HepG2 (cell line): ENCODE measurements at regions not wholly inside any gene's neighbourhood (a gene's known extent, or its start where the extent isn't known, plus 50 kb on each side); places are given as distances from the start of the nearest gene placed in this dataset.
A peak's percentile ranks its signal among the peaks of the same experiment; 100 is the strongest.

Source experiments
- ASH2L ChIP-seq: fragments of 300-600, 200-600 bp; sonication (generic); IDR thresholded peaks from 2 replicates; pipeline ENCODE4 v1.7.0; 2017; ENCODE audit warnings: low read depth, mild to moderate bottlenecking, moderate library complexity, mixed read lengths, low read length; ENCODE audit not compliant: insufficient read length
- BORCS8-MEF2B ChIP-seq: sonication (generic); formaldehyde crosslinking; IDR thresholded peaks from 2 replicates; pipeline ENCODE4 v1.8.0; 2022; ENCODE audit warnings: mild to moderate bottlenecking, missing genetic modification reagents
- BRF2 ChIP-seq: sonication (generic); formaldehyde crosslinking; IDR thresholded peaks from 2 replicates; pipeline ENCODE4 v1.8.1; 2022; ENCODE audit warnings: mild to moderate bottlenecking, missing genetic modification reagents
- EHMT2 ChIP-seq: fragments of 200-600 bp; sonication (generic); IDR thresholded peaks from 2 replicates; pipeline ENCODE4 v1.7.0; 2017; ENCODE audit warnings: antibody characterized with exemption, low read depth, low read length, borderline replicate concordance
- FOSL2 ChIP-seq: sonication (generic); formaldehyde crosslinking; IDR thresholded peaks from 2 replicates; pipeline ENCODE4 v1.4.0; 2020; ENCODE audit warnings: missing genetic modification reagents
- FOXA3 ChIP-seq: IDR thresholded peaks from 2 replicates; pipeline ENCODE4 v1.6.1; 2016; ENCODE audit warnings: missing genetic modification reagents, missing compliant biosample characterization
- FOXK2 ChIP-seq: fragments of 450-650 bp; IDR thresholded peaks from 2 replicates; pipeline ENCODE4 v1.6.1; 2016
- FOXP4 ChIP-seq: sonication (generic); formaldehyde crosslinking; IDR thresholded peaks from 2 replicates; pipeline ENCODE4 v1.4.0; 2020; ENCODE audit warnings: missing genetic modification reagents
- HNF4A ChIP-seq: sonication (generic); formaldehyde crosslinking; IDR thresholded peaks from 2 replicates; pipeline ENCODE4 v1.4.0; 2020; ENCODE audit warnings: missing genetic modification reagents
- NR2F6 ChIP-seq, 2 experiments: IDR thresholded peaks; 2 replicates each; pipeline ENCODE4 v1.6.1; 2016; ENCODE audit warnings: antibody characterized with exemption in 1 of 2, mild to moderate bottlenecking in 1 of 2
- SAP130 ChIP-seq: IDR thresholded peaks from 2 replicates; pipeline ENCODE4 v1.6.1; 2016; ENCODE audit warnings: low read depth
- SMAD3 ChIP-seq: sonication (generic); formaldehyde crosslinking; IDR thresholded peaks from 2 replicates; pipeline ENCODE4 v1.4.0; 2020; ENCODE audit warnings: missing genetic modification reagents
- THRA ChIP-seq: sonication (generic); formaldehyde crosslinking; IDR thresholded peaks from 2 replicates; pipeline ENCODE4 v1.4.0; 2020; ENCODE audit warnings: missing genetic modification reagents, borderline replicate concordance
- ZNF503 ChIP-seq: sonication (generic); formaldehyde crosslinking; IDR thresholded peaks from 2 replicates; pipeline ENCODE4 v1.4.0; 2020; ENCODE audit warnings: missing genetic modification reagents
- ZNF556 ChIP-seq: sonication (generic); formaldehyde crosslinking; IDR thresholded peaks from 2 replicates; pipeline ENCODE4 v1.4.0; 2020; ENCODE audit warnings: mild to moderate bottlenecking, missing genetic modification reagents, borderline replicate concordance
- ZNF792 ChIP-seq: IDR thresholded peaks from 2 replicates; pipeline ENCODE4 v1.6.1; 2016
- TF ChIP-seq, protein P1 (sequence below): sonication (generic); formaldehyde crosslinking; IDR thresholded peaks from 2 replicates; pipeline ENCODE4 v1.5.0; 2020; ENCODE audit warnings: mild to moderate bottlenecking, missing genetic modification reagents
- TF ChIP-seq, protein P2 (sequence below): sonication (generic); formaldehyde crosslinking; IDR thresholded peaks from 2 replicates; pipeline ENCODE4 v1.5.0; 2020; ENCODE audit warnings: missing genetic modification reagents, mild to moderate bottlenecking, borderline replicate concordance
- TF ChIP-seq, protein P3 (sequence below): IDR thresholded peaks from 2 replicates; pipeline ENCODE4 v1.6.1; 2018; ENCODE audit warnings: missing genetic modification reagents, mild to moderate bottlenecking, missing compliant biosample characterization

DNA sequence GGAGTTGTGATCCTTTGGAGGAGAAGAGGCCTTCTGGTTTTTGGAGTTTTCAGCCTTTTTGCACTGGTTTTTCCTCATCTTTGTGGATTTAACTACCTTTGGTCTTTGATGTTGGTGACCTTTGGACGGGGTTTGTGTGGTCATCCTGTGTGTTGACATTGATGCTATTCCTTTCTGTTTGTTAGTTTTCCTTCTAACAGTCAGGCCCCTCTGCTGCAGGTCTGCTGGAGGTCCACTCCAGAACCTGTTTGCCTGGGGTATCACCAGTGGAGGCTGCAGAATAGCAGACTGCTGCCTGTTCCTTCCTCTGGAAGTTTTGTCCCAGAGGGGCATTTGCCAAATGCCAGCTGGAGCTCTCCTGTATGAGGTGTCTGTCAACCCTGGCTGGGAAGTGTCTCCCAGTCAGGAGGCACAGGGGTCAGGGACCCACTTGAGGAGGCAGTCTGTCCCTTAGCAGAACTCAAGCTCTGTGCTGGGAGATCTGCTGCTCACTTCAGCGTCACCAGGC lies 149.4 kb upstream of the G2E3 start (continued):
- TF ChIP-seq FOXP4 (peak; percentile 85), BORCS8-MEF2B (0 out of 2 replicates have a peak, but pooled peaks have one; percentile 20), THRA (CRISPR knock-in tag) (peak; percentile 60; the same call in 1 of the 2 replicates), FOXA3 (CRISPR knock-in tag) (peak; percentile 96), ZNF556 (CRISPR knock-in tag) (0 out of 2 replicates have a peak, but pooled peaks have one; percentile 38), SAP130 (CRISPR knock-in tag) (peak; percentile 28; the same call in 1 of the 2 replicates), EHMT2 (peak; percentile 72; the same call in 1 of the 2 replicates), BRF2 (0 out of 2 replicates have a peak, but pooled peaks have one; percentile 68), FOXK2 (0 out of 2 replicates have a peak, but pooled peaks have one; percentile 42), ZNF503 (CRISPR knock-in tag) (peak; percentile 60; the same call in 1 of the 2 replicates), ZNF792 (CRISPR knock-in tag) (peak; percentile 52; the same call in 1 of the 2 replicates), SMAD3 (peak; percentile 22; the same call in 1 of the 2 replicates), ASH2L (peak; percentile 19), NR2F6 (IDR thresholded peaks at IDR 0.05) (peak; percentile 70), NR2F6 (CRISPR knock-in tag; IDR thresholded peaks at IDR 0.05) (peak; percentile 82; the same call in 1 of the 2 replicates), HNF4A (CRISPR knock-in tag) (peak; percentile 99), FOSL2 (CRISPR knock-in tag) (peak; percentile 77; the same call in 1 of the 2 replicates)
- TF ChIP-seq, protein P1, sequence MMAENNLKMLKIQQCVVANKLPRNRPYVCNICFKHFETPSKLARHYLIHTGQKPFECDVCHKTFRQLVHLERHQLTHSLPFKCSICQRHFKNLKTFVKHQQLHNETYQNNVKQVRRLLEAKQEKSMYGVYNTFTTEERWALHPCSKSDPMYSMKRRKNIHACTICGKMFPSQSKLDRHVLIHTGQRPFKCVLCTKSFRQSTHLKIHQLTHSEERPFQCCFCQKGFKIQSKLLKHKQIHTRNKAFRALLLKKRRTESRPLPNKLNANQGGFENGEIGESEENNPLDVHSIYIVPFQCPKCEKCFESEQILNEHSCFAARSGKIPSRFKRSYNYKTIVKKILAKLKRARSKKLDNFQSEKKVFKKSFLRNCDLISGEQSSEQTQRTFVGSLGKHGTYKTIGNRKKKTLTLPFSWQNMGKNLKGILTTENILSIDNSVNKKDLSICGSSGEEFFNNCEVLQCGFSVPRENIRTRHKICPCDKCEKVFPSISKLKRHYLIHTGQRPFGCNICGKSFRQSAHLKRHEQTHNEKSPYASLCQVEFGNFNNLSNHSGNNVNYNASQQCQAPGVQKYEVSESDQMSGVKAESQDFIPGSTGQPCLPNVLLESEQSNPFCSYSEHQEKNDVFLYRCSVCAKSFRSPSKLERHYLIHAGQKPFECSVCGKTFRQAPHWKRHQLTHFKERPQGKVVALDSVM = 0 out of 2 replicates have a peak, but pooled peaks have one; percentile 41
- TF ChIP-seq, protein P2, sequence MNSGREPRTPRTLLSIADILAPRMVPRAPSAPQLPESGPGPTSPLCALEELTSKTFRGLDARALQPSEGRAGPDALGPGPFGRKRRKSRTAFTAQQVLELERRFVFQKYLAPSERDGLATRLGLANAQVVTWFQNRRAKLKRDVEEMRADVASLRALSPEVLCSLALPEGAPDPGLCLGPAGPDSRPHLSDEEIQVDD (CRISPR knock-in tag) = 0 out of 2 replicates have a peak, but pooled peaks have one; percentile 10
- TF ChIP-seq, protein P3, sequence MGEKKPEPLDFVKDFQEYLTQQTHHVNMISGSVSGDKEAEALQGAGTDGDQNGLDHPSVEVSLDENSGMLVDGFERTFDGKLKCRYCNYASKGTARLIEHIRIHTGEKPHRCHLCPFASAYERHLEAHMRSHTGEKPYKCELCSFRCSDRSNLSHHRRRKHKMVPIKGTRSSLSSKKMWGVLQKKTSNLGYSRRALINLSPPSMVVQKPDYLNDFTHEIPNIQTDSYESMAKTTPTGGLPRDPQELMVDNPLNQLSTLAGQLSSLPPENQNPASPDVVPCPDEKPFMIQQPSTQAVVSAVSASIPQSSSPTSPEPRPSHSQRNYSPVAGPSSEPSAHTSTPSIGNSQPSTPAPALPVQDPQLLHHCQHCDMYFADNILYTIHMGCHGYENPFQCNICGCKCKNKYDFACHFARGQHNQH (CRISPR knock-in tag) = 0 out of 2 replicates have a peak, but pooled peaks have one; percentile 33
